GM18907 (cell line): ENCODE measurements at regions not wholly inside any gene's neighbourhood (a gene's known extent, or its start where the extent isn't known, plus 50 kb on each side); places are given as distances from the start of the nearest gene placed in this dataset.

Experiments used
- ATAC-seq: cut with Tn5 transposase; IDR thresholded peaks from one replicate; pipeline ENCODE4 v1.9.1; 2021; ENCODE audit warnings: mild to moderate bottlenecking, moderate library complexity; ENCODE audit not compliant: unreplicated experiment

DNA sequence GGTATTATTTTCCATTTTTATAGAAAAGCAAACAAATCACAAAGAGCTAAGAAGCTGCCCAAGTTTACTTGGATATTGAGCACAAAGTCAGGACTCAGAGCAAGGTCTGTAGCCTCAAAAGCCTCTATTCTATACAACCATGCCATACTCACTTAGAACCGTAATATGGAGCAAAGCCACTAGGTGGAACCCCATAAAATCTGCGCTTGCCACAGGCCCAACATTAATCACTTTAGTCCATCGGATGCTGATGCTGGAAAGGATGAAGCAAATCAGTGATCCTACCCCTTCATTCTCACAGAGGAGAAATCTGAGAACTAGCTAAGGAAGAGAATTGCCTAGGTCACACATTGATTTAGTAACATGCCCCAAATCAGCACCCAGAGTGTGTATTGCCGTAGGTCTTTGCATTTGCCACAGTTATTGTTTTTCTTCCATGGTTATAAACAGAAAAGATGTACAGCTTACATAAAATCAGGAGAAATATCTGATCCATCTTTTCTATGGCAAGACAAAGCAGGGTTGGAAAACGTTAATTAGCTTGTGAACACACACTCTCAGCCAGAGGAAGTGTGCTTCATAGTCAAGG, 56.7 kb upstream of the RAB38 start:
- ATAC-seq, result peak; percentile 96

DNA sequence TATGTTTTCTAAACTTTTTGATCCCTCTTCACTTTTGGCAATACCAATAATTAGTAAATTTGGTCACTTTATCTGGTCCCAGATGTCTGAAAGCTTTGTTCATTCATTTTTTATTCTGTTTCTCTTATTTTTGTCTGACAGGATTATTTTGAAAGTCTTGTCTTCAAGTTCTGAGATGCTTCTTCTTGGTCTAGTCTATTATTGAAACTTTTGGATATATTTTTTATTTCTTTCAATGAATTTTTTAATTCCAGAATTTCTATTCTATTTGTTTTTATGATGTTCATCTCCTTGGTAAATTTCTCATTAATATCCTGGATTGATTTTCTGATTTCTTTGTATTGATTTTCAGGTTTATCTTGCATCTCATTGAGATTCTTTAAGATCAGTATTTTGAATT, 54.1 kb upstream of the RAB38 start:
- ATAC-seq, result no peak
